Keratinocyte (primary cell): ENCODE measurements at regions not wholly inside any gene's neighbourhood (a gene's known extent, or its start where the extent isn't known, plus 50 kb on each side); places are given as distances from the start of the nearest gene placed in this dataset.

Experiments
- CTCF ChIP-seq, 3 experiments: IDR thresholded peaks in 1 of 3; conservative IDR thresholded peaks in 1 of 3; optimal IDR thresholded peaks in 1 of 3; 2 replicates in 2 of 3; 3 replicates in 1 of 3; pipeline versions ENCODE3 to v1.5.1; 2011; ENCODE audit warnings: low read length in 3 of 3, mild to moderate bottlenecking in 3 of 3, moderate library complexity in 2 of 3, control low read depth in 1 of 3, inconsistent platforms in 1 of 3; ENCODE audit not compliant: insufficient read depth in 2 of 3; ENCODE audit errors: extremely low read depth in 1 of 3
- EZH2 ChIP-seq: IDR thresholded peaks from one replicate; pipeline ENCODE4 v1.6.1; 2012; ENCODE audit warnings: inconsistent platforms, mild to moderate bottlenecking, low read length, moderate library complexity

- no peak for TF ChIP-seq CTCF (optimal IDR thresholded peaks at IDR 0.05 in 1 of 3, IDR thresholded peaks at IDR 0.05 in 1 of 3, conservative IDR thresholded peaks at IDR 0.05 in 1 of 3; ENCODE audit: extremely low read depth in 1 of 3, insufficient read depth in 2 of 3, low read length in 3 of 3)
- no peak for TF ChIP-seq EZH2
Observed at GRCh38 chr4:27819246-27819645, 958.6 kb downstream of the STIM2 start.
